HG03565 (cell line): ENCODE measurements at regions not wholly inside any gene's neighbourhood (a gene's known extent, or its start where the extent isn't known, plus 50 kb on each side); places are given as distances from the start of the nearest gene placed in this dataset.

Experiments used
- ATAC-seq: cut with Tn5 transposase; IDR thresholded peaks from one replicate; pipeline ENCODE4 v1.9.1; 2021; ENCODE audit warnings: mild to moderate bottlenecking, moderate library complexity; ENCODE audit not compliant: unreplicated experiment

GRCh38 chr4:100569196-100569595 is 51.4 kb upstream of the EMCN start:
- no peak for ATAC-seq
